T-helper 2 cell treated with Interferon-gamma antibody and Interleukin-4, amounts not matched to agents 100 ng/mL and 5 ng/mL, for 36 hours (primary cell): ENCODE measurements at regions not wholly inside any gene's neighbourhood (a gene's known extent, or its start where the extent isn't known, plus 50 kb on each side); places are given as distances from the start of the nearest gene placed in this dataset.

Experiments
- intact Hi-C: fragments of 100-400 bp; cut with micrococcal nuclease; formaldehyde crosslinking; loops from one replicate; pipeline ENCODE4 v1.15.1; 2023

- intact Hi-C loops: no loop called here
Measured at GRCh38 chr1:56356376-56356990, 222.9 kb downstream of the PLPP3 start.

GRCh38 chr1:56355918-56356317 is 223.4 kb downstream of the PLPP3 start:
- intact Hi-C loops: no loop called here

- intact Hi-C loops: no loop called here
Measured at GRCh38 chr1:56355422-56355821, 223.9 kb downstream of the PLPP3 start.

- intact Hi-C loops: no loop called here
Measured at GRCh38 chr1:56345831-56346230, 233.5 kb downstream of the PLPP3 start.

- intact Hi-C loops: no loop called here
Measured at GRCh38 chr1:56340977-56341376, 238.4 kb downstream of the PLPP3 start.

- intact Hi-C loops: no loop called here
Measured at GRCh38 chr1:56339786-56340465, 239.4 kb downstream of the PLPP3 start.

GRCh38 chr1:56339093-56339492 is 240.3 kb downstream of the PLPP3 start:
- intact Hi-C loops: no loop called here

- intact Hi-C loops: no loop called here
Measured at GRCh38 chr1:56336982-56337381, 242.4 kb downstream of the PLPP3 start.

GRCh38 chr1:56335394-56335793 is 244.0 kb downstream of the PLPP3 start:
- intact Hi-C loops: no loop called here

- intact Hi-C loops: no loop called here
Measured at GRCh38 chr1:56334047-56334446, 245.3 kb downstream of the PLPP3 start.

- intact Hi-C loops: no loop called here
Measured at GRCh38 chr1:56333461-56333860, 245.9 kb downstream of the PLPP3 start.

GRCh38 chr1:56331892-56332567 is 247.3 kb downstream of the PLPP3 start:
- intact Hi-C loops: no loop called here

GRCh38 chr1:56331207-56331891 is 248.0 kb downstream of the PLPP3 start:
- intact Hi-C loops: no loop called here

- intact Hi-C loops: no loop called here
Measured at GRCh38 chr1:56330391-56331026, 248.9 kb downstream of the PLPP3 start.

- intact Hi-C loops: no loop called here
Measured at GRCh38 chr1:56329970-56330369, 249.4 kb downstream of the PLPP3 start.

GRCh38 chr1:56327195-56327594 is 252.2 kb downstream of the PLPP3 start:
- intact Hi-C loops: no loop called here

- intact Hi-C loops: no loop called here
Measured at GRCh38 chr1:56326056-56326455, 253.3 kb downstream of the PLPP3 start.

GRCh38 chr1:56324504-56324903 is 254.9 kb downstream of the PLPP3 start:
- intact Hi-C loops: no loop called here

- intact Hi-C loops: no loop called here
Measured at GRCh38 chr1:56322211-56322610, 257.2 kb downstream of the PLPP3 start.

- intact Hi-C loops: no loop called here
Measured at GRCh38 chr1:56321150-56321490, 258.2 kb downstream of the PLPP3 start.

- intact Hi-C loops: no loop called here
Measured at GRCh38 chr1:56320464-56321149, 258.8 kb downstream of the PLPP3 start.
